Thyroid gland (tissue), 4 donors: ENCODE measurements at regions not wholly inside any gene's neighbourhood (a gene's known extent, or its start where the extent isn't known, plus 50 kb on each side); places are given as distances from the start of the nearest gene placed in this dataset.
"Not testable (repeated sequence)": the region's sequence is repeated elsewhere in the genome, so short reads cannot be mapped to it uniquely, and the experiment has no call there.

Experiments used
- DNase-seq, 2 donors: peaks; one replicate each; pipeline ENCODE4 v3.0.0-alpha.2; 2019
- H3K27ac ChIP-seq, 3 donors: fragments of 200-600 bp; sonication (generic); 1 replicate in 2 of 3; 2 replicates in 1 of 3; pipeline ENCODE4 v1.5.1; 2016 to 2019; ENCODE audit warnings: mild to moderate bottlenecking in 1 of 3, moderate library complexity in 1 of 3
- H3K27me3 ChIP-seq: fragments of 200-600 bp; sonication (generic); one replicate; pipeline ENCODE4 v1.5.1; 2019
- H3K36me3 ChIP-seq, 2 donors: fragments of 200-600 bp; sonication (generic); one replicate each; pipeline ENCODE4 v1.5.1; 2016 to 2019
- H3K4me1 ChIP-seq, 2 donors: fragments of 200-600 bp; sonication (generic); one replicate each; pipeline ENCODE4 v1.5.1; 2017 to 2019
- H3K4me3 ChIP-seq, 3 donors: fragments of 200-600 bp; sonication (generic); replicated peaks in 1 of 3; 1 replicate in 2 of 3; 2 replicates in 1 of 3; pipeline ENCODE4 v1.5.1; 2016; ENCODE audit warnings: mild to moderate bottlenecking in 1 of 3
- H3K9me3 ChIP-seq: fragments of 200-600 bp; sonication (generic); one replicate; pipeline ENCODE4 v1.5.1; 2017
- CTCF ChIP-seq, 6 experiments: fragments of 200-600 bp in 3 of 6; fragments of 450-650 bp in 3 of 6; sonication (generic) in 3 of 6; IDR thresholded peaks; one replicate each; pipeline ENCODE4 v1.5.1; 2016 to 2019; ENCODE audit warnings: antibody characterized with exemption in 6 of 6, mild to moderate bottlenecking in 2 of 6, inconsistent platforms in 1 of 6, moderate library complexity in 1 of 6
- POLR2A ChIP-seq, 2 donors: fragments of 450-650 bp; IDR thresholded peaks; one replicate each; pipeline ENCODE4 v1.6.1; 2017; ENCODE audit warnings: antibody characterized with exemption in 2 of 2, mild to moderate bottlenecking in 2 of 2, moderate library complexity in 1 of 2
- WGBS, 2 donors: methylation state at CpG; one replicate each; pipeline ENCODE4 v1.1.5; 2017; 5-methylcytosine and 5-hydroxymethylcytosine counted together
- intact Hi-C: fragments of 100-400 bp; cut with DNase I; formaldehyde crosslinking; loops from one replicate; pipeline ENCODE4 v1.15.1; 2023

GRCh38 chr1:148336121-148336918 lies 146.8 kb downstream of the PPIAL4G start:
- 67 to 74% methylated on average over 5 of the region's 5 CpGs for WGBS, 2 donors
- H3K27me3 ChIP-seq, H3K4me3 ChIP-seq, intact Hi-C loops, DNase-seq, H3K9me3 ChIP-seq, H3K27ac ChIP-seq, H3K36me3 ChIP-seq: not testable (repeated sequence)
- peaks cover 10 to 15% of the 10 kb centered on the region in 2 donors for H3K4me1 ChIP-seq

GRCh38 chr1:148334339-148335130 lies 148.6 kb downstream of the PPIAL4G start:
- intact Hi-C loops, result no loop called here
- H3K36me3 ChIP-seq, result no peaks in the 10 kb centered on the region
- H3K9me3 ChIP-seq, result no peaks in the 10 kb centered on the region
- WGBS, 2 donors, result 2% methylated on average over 33 of the region's 33 CpGs
- H3K4me1 ChIP-seq, result peaks cover 10 to 15% of the 10 kb centered on the region in 2 donors
- TF ChIP-seq POLR2A (IDR thresholded peaks at IDR 0.05) (peak in 1 of 2 donors; percentile 46), CTCF (IDR thresholded peaks at IDR 0.05) (no peak)
- DNase-seq, result peak; percentile 30 to 51
- peak overlapping the region in 2 of 3 donors; percentile 20 to 52 for H3K27ac ChIP-seq
- H3K4me3 ChIP-seq, result peak overlapping the region in 1 of 3 donors; percentile 24
- peaks cover 4% of the 10 kb centered on the region for H3K27me3 ChIP-seq

GRCh38 chr1:148333875-148334338 lies 149.2 kb downstream of the PPIAL4G start:
- intact Hi-C loops, result no loop called here
- TF ChIP-seq POLR2A (IDR thresholded peaks at IDR 0.05) (no peak), CTCF (IDR thresholded peaks at IDR 0.05) (no peak)
- Histone ChIP-seq H3K9me3 (no peaks in the 10 kb centered on the region), H3K27me3 (peaks cover 4% of the 10 kb centered on the region), H3K4me1 (peaks cover 10 to 15% of the 10 kb centered on the region in 2 donors), H3K4me3 (peak overlapping the region in 1 of 3 donors; percentile 24), H3K27ac (peak overlapping the region in 1 of 3 donors; percentile 52), H3K36me3 (no peaks in the 10 kb centered on the region)
- WGBS, 2 donors, result 8 to 21% methylated on average over 17 to 18 of the region's 18 CpGs
- no peak for DNase-seq

GRCh38 chr1:148328884-148329283 lies 154.2 kb downstream of the PPIAL4G start:
- no peak for DNase-seq
- H3K27ac ChIP-seq, result no peak overlapping the region
- H3K36me3 ChIP-seq, result no peaks in the 10 kb centered on the region
- H3K4me1 ChIP-seq, result peaks cover 3% of the 10 kb centered on the region in 2 donors
- H3K27me3 ChIP-seq, result peaks cover 4% of the 10 kb centered on the region
- no peak for TF ChIP-seq POLR2A (IDR thresholded peaks at IDR 0.05)
- no peak for TF ChIP-seq CTCF (IDR thresholded peaks at IDR 0.05)
- no peak overlapping the region for H3K4me3 ChIP-seq
- H3K9me3 ChIP-seq, result no peaks in the 10 kb centered on the region
- 21 to 33% methylated on average over 24 to 26 of the region's 26 CpGs for WGBS, 2 donors
- intact Hi-C loops, result no loop called here

- WGBS, 2 donors, result 91 to 92% methylated on average over 15 to 17 of the region's 17 CpGs
- H3K4me1 ChIP-seq, H3K4me3 ChIP-seq, H3K9me3 ChIP-seq, intact Hi-C loops, H3K27ac ChIP-seq, H3K36me3 ChIP-seq, H3K27me3 ChIP-seq, DNase-seq: not testable (repeated sequence)
These were observed 158.1 kb downstream of the PPIAL4G start for GRCh38 chr1:148325031-148325430.

- H3K36me3 ChIP-seq, H3K27ac ChIP-seq, H3K4me3 ChIP-seq, H3K27me3 ChIP-seq, intact Hi-C loops, H3K9me3 ChIP-seq, H3K4me1 ChIP-seq, DNase-seq: not testable (repeated sequence)
- 92 to 95% methylated on average over 5 of the region's 5 CpGs for WGBS, 2 donors
These were observed 158.6 kb downstream of the PPIAL4G start for GRCh38 chr1:148324465-148324864.

- H3K4me1 ChIP-seq, DNase-seq, intact Hi-C loops, H3K9me3 ChIP-seq, H3K36me3 ChIP-seq, H3K4me3 ChIP-seq, H3K27ac ChIP-seq: not testable (repeated sequence)
- WGBS, 2 donors, result 84 to 91% methylated on average over 2 of the region's 2 CpGs
- peaks cover 18% of the 10 kb centered on the region for H3K27me3 ChIP-seq
These were observed 163.0 kb downstream of the PPIAL4G start for GRCh38 chr1:148320079-148320478.
